SK-N-SH (cell line): ENCODE measurements at regions not wholly inside any gene's neighbourhood (a gene's known extent, or its start where the extent isn't known, plus 50 kb on each side); places are given as distances from the start of the nearest gene placed in this dataset.

Source experiments
- CHD2 ChIP-seq: fragments of 150-350 bp; IDR thresholded peaks from 2 replicates; pipeline ENCODE4 v1.6.1; 2018; ENCODE audit warnings: low read length; ENCODE audit not compliant: partially characterized antibody
- CTCF ChIP-seq: fragments of 200-600 bp; sonication (generic); IDR thresholded peaks from 2 replicates; pipeline ENCODE4 v1.6.1; 2017; ENCODE audit warnings: antibody characterized with exemption, mild to moderate bottlenecking, moderate library complexity
- EP300 ChIP-seq, 2 experiments: IDR thresholded peaks; 2 replicates each; pipeline versions ENCODE4 v1.4.0 to v1.6.1; 2012; ENCODE audit warnings: borderline replicate concordance in 1 of 2, low read depth in 1 of 2, low read length in 1 of 2
- FOSL2 ChIP-seq: IDR thresholded peaks from 2 replicates; pipeline ENCODE4 v1.4.0; 2012; ENCODE audit warnings: low read depth, mild to moderate bottlenecking, moderate library complexity, borderline replicate concordance
- FOXJ3 ChIP-seq: sonication (generic); formaldehyde crosslinking; IDR thresholded peaks from 2 replicates; pipeline ENCODE4 v1.5.1; 2020; ENCODE audit warnings: mild to moderate bottlenecking, missing genetic modification reagents
- POLR2AphosphoS5 ChIP-seq: IDR thresholded peaks from 2 replicates; pipeline ENCODE4 v1.6.1; 2012; ENCODE audit warnings: low read depth, low read length
- REST ChIP-seq: IDR thresholded peaks from 2 replicates; pipeline ENCODE4 v1.6.1; 2012; ENCODE audit warnings: mild to moderate bottlenecking, low read depth, low read length, moderate library complexity
- SMC3 ChIP-seq: IDR thresholded peaks from 2 replicates; pipeline ENCODE4 v1.6.1; 2012; ENCODE audit warnings: low read depth, low read length, improper control_type of control experiment
- TAF1 ChIP-seq: IDR thresholded peaks from 2 replicates; pipeline ENCODE4 v1.6.1; 2012; ENCODE audit warnings: low read depth, mild to moderate bottlenecking, low read length, moderate library complexity, borderline replicate concordance
- TEAD4 ChIP-seq: IDR thresholded peaks from 2 replicates; pipeline ENCODE4 v1.4.0; 2012; ENCODE audit warnings: mild to moderate bottlenecking, borderline replicate concordance; ENCODE audit not compliant: insufficient read depth
- USF1 ChIP-seq: IDR thresholded peaks from 2 replicates; pipeline ENCODE4 v1.4.0; 2012; ENCODE audit warnings: low read depth, borderline replicate concordance

GRCh38 chr12:24460099-24460498, 488.8 kb downstream of the BCAT1 start:
- no peak for TF ChIP-seq CTCF
- no peak for TF ChIP-seq REST
- TF ChIP-seq FOSL2: no peak
- TF ChIP-seq SMC3: no peak
- no peak for TF ChIP-seq USF1
- no peak for TF ChIP-seq CHD2
- TF ChIP-seq TEAD4: no peak
- no peak for TF ChIP-seq POLR2AphosphoS5
- TF ChIP-seq FOXJ3: no peak
- TF ChIP-seq TAF1: no peak
- TF ChIP-seq EP300 (IDR thresholded peaks at IDR 0.05; ENCODE audit: borderline replicate concordance in 1 of 2, low read depth in 1 of 2, low read length in 1 of 2): no peak
